NCI-H510A (cell line): ENCODE measurements at regions not wholly inside any gene's neighbourhood (a gene's known extent, or its start where the extent isn't known, plus 50 kb on each side); places are given as distances from the start of the nearest gene placed in this dataset.
A peak's percentile ranks its signal among the peaks of the same experiment; 100 is the strongest.
"Not testable (repeated sequence)": the region's sequence is repeated elsewhere in the genome, so short reads cannot be mapped to it uniquely, and the experiment has no call there.

ENCODE experiments used
- DNase-seq: peaks from one replicate; lab custom pipeline; 2025; lab: John Stamatoyannopoulos, UW

- DNase-seq, result no peak
These were observed 510.1 kb upstream of the AADAT start for GRCh38 chr4:170599894-170600293.

- DNase-seq, result no peak
These were observed 501.3 kb upstream of the AADAT start for GRCh38 chr4:170591076-170591475.

- peak; percentile 0 for DNase-seq
These were observed 499.9 kb upstream of the AADAT start for GRCh38 chr4:170589597-170590191.

- DNase-seq, result no peak
These were observed 492.2 kb upstream of the AADAT start for GRCh38 chr4:170581969-170582368.

GRCh38 chr4:170581322-170581721 lies 491.6 kb upstream of the AADAT start:
- no peak for DNase-seq

GRCh38 chr4:170580651-170581050 lies 490.9 kb upstream of the AADAT start:
- DNase-seq, result no peak

GRCh38 chr4:170538821-170539473 lies 449.2 kb upstream of the AADAT start:
- DNase-seq, result no peak

GRCh38 chr4:170529748-170530722 lies 440.3 kb upstream of the AADAT start:
- DNase-seq, result no peak

GRCh38 chr4:170526471-170526870 lies 436.7 kb upstream of the AADAT start:
- no peak for DNase-seq

GRCh38 chr4:170522427-170522970 lies 432.7 kb upstream of the AADAT start:
- no peak for DNase-seq

- DNase-seq, result no peak
These were observed 407.9 kb upstream of the AADAT start for GRCh38 chr4:170497689-170498088.

GRCh38 chr4:170497112-170497511 lies 407.4 kb upstream of the AADAT start:
- peak; percentile 6 for DNase-seq

GRCh38 chr4:170491981-170492380 lies 402.2 kb upstream of the AADAT start:
- DNase-seq, result no peak

- DNase-seq, result no peak
These were observed 386.6 kb upstream of the AADAT start for GRCh38 chr4:170476351-170476750.

GRCh38 chr4:170465429-170465828 lies 375.7 kb upstream of the AADAT start:
- no peak for DNase-seq

GRCh38 chr4:170464614-170465197 lies 374.9 kb upstream of the AADAT start:
- no peak for DNase-seq

- no peak for DNase-seq
These were observed 357.0 kb upstream of the AADAT start for GRCh38 chr4:170446782-170447181.

- DNase-seq, result not testable (repeated sequence)
These were observed 351.4 kb upstream of the AADAT start for GRCh38 chr4:170441146-170441545.

GRCh38 chr4:170428929-170429328 lies 339.2 kb upstream of the AADAT start:
- DNase-seq, result no peak

- DNase-seq, result no peak
These were observed 335.9 kb upstream of the AADAT start for GRCh38 chr4:170425521-170426143.

- DNase-seq, result no peak
These were observed 335.3 kb upstream of the AADAT start for GRCh38 chr4:170425040-170425439.

GRCh38 chr4:170423137-170423536 lies 333.4 kb upstream of the AADAT start:
- no peak for DNase-seq
